ENCODE measurements at regions not wholly inside any gene's neighbourhood (a gene's known extent, or its start where the extent isn't known, plus 50 kb on each side); places are given as distances from the start of the nearest gene placed in this dataset.

- Histone ChIP-seq H2AFZ (ENCODE audit: low read length) (no peak overlapping the region), H3K27ac (ENCODE audit: extremely low read length, insufficient read depth, low read length) (no peak overlapping the region), H3K4me1 (ENCODE audit: insufficient read depth, low read length) (peaks cover 53% of the 10 kb centered on the region), H3K27me3 (ENCODE audit: control insufficient read depth in 1 of 2, insufficient read depth in 2 of 2, low read length in 2 of 2) (peaks cover 1 to 73% of the 10 kb centered on the region in 2 experiments; a peak in 4 of 5 replicates), H3K4me3 (replicated peaks in 1 of 3; ENCODE audit: insufficient read depth in 1 of 3, low read depth in 2 of 3, low read length in 3 of 3) (no peak overlapping the region), H3K36me3 (replicated peaks in 1 of 2; ENCODE audit: control insufficient read depth in 1 of 2, insufficient read depth in 2 of 2, low read length in 2 of 2) (no peaks in the 10 kb centered on the region), H3K4me2 (ENCODE audit: low read depth, low read length) (0 out of 2 replicates have a peak overlapping the region, but pooled peaks have one; percentile 36), H3K9ac (ENCODE audit: insufficient read depth, low read depth, low read length) (no peak overlapping the region), H3K79me2 (ENCODE audit: insufficient read depth, low read length) (no peaks in the 10 kb centered on the region), H3K9me3 (ENCODE audit: low read length) (no peaks in the 10 kb centered on the region), H4K20me1 (ENCODE audit: insufficient read depth, low read length) (no peaks in the 10 kb centered on the region)
- ChIA-PET CTCF (ENCODE audit: low intra/inter-chr PET ratio, low total read pairs) (no interaction called here), POLR2A (no interaction called here)
- FAIRE-seq (no peak), DNase-seq (ENCODE audit: low spot score) (no peak), ATAC-seq (no peak)
- intact Hi-C loops (cut with micrococcal nuclease; ENCODE audit: unreplicated experiment), result loop anchor here (5.0 kb wide), 1 partner anchor 49 kb away; no protein-coding TSS in a partner anchor
- BruUV-seq (replicated peaks), result no TSS peak
- TF ChIP-seq ARNT2 (CRISPR knock-in tag; IDR thresholded peaks at IDR 0.05; ENCODE audit: low read depth) (no peak), ZNF784 (CRISPR knock-in tag; IDR thresholded peaks at IDR 0.05; ENCODE audit: borderline replicate concordance) (0 out of 2 replicates have a peak, but pooled peaks have one; percentile 11), ZFP62 (CRISPR knock-in tag; IDR thresholded peaks at IDR 0.05) (no peak), AGO1 (IDR thresholded peaks at IDR 0.05; ENCODE audit: low read depth, low read length, poor library complexity, severe bottlenecking) (peak; percentile 33)
- in situ Hi-C loops (cut with HindIII; ENCODE audit: extremely low pct_ligation_motif_present, low pct_unique_long_range_greater_than_20kb), result no loop called here
- WGBS (ENCODE audit: low lambda C conversion rate), result 60% methylated on average over 17 of the region's 17 CpGs
These were observed 157.4 kb downstream of the INHBB start for GRCh38 chr2:120503206-120503792.

- H3K27me3 ChIP-seq (ENCODE audit: control insufficient read depth in 1 of 2, insufficient read depth in 2 of 2, low read length in 2 of 2), result peaks cover 2 to 70% of the 10 kb centered on the region in 2 experiments; a peak in 4 of 5 replicates
- H2AFZ ChIP-seq (ENCODE audit: low read length), result no peak overlapping the region
- H3K4me1 ChIP-seq (ENCODE audit: insufficient read depth, low read length), result peaks cover 46% of the 10 kb centered on the region
- intact Hi-C loops (cut with micrococcal nuclease; ENCODE audit: unreplicated experiment), result loop anchor here (5.0 kb wide), 1 partner anchor 48 kb away; no protein-coding TSS in a partner anchor
- no TSS peak for BruUV-seq (replicated peaks)
- no peak overlapping the region for H3K27ac ChIP-seq (ENCODE audit: extremely low read length, insufficient read depth, low read length)
- ATAC-seq, result peak; percentile 72
- no peaks in the 10 kb centered on the region for H4K20me1 ChIP-seq (ENCODE audit: insufficient read depth, low read length)
- 38% methylated on average over 17 of the region's 23 CpGs for WGBS (ENCODE audit: low lambda C conversion rate)
- peak; percentile 59 for DNase-seq (ENCODE audit: low spot score)
- CTCF ChIA-PET (ENCODE audit: low intra/inter-chr PET ratio, low total read pairs), result no interaction called here
- no peaks in the 10 kb centered on the region for H3K9me3 ChIP-seq (ENCODE audit: low read length)
- H3K36me3 ChIP-seq (replicated peaks in 1 of 2; ENCODE audit: control insufficient read depth in 1 of 2, insufficient read depth in 2 of 2, low read length in 2 of 2), result no peaks in the 10 kb centered on the region
- FAIRE-seq, result no peak
- H3K79me2 ChIP-seq (ENCODE audit: insufficient read depth, low read length), result no peaks in the 10 kb centered on the region
- no peak overlapping the region for H3K9ac ChIP-seq (ENCODE audit: insufficient read depth, low read depth, low read length)
- H3K4me2 ChIP-seq (ENCODE audit: low read depth, low read length), result peak overlapping the region; percentile 36
- 0 out of 6 replicates have a peak overlapping the region, but pooled peaks of 1 of the 3 experiments have one; percentile 10 for H3K4me3 ChIP-seq (replicated peaks in 1 of 3; ENCODE audit: insufficient read depth in 1 of 3, low read depth in 2 of 3, low read length in 3 of 3)
- in situ Hi-C loops (cut with HindIII; ENCODE audit: extremely low pct_ligation_motif_present, low pct_unique_long_range_greater_than_20kb), result no loop called here
- POLR2A ChIA-PET, result interaction anchor here (2.2 kb wide), 1 partner anchor 38 kb away, joined by 9 read pairs; no protein-coding TSS in a partner anchor
- TF ChIP-seq HBP1 (CRISPR knock-in tag; IDR thresholded peaks at IDR 0.05; ENCODE audit: low read depth) (peak; percentile 22; the same call in 1 of the 2 replicates), PATZ1 (CRISPR knock-in tag; IDR thresholded peaks at IDR 0.05) (no peak), HNF4G (IDR thresholded peaks at IDR 0.05; ENCODE audit: borderline replicate concordance, low read depth, low read length) (no peak), HNF4G (CRISPR knock-in tag; IDR thresholded peaks at IDR 0.05; ENCODE audit: borderline replicate concordance, low read depth) (no peak)
These were observed 158.0 kb downstream of the INHBB start for GRCh38 chr2:120503793-120504571.
